HCT116 (cell line): ENCODE measurements at regions not wholly inside any gene's neighbourhood (a gene's known extent, or its start where the extent isn't known, plus 50 kb on each side); places are given as distances from the start of the nearest gene placed in this dataset.

Experiments used
- ATAC-seq: fragments of 200-7000 bp; cut with Tn5 transposase; 2 replicates; pipeline ENCODE4 v1.9.1; 2020; ENCODE audit warnings: mild to moderate bottlenecking, moderate library complexity
- BruUV-seq: library from RNA; stranded (reverse); fragments of 400-500 nt; replicated peaks from 2 replicates; lab custom pipeline; 2021; lab: Mats Ljungman, UMichigan
- CTCF ChIA-PET: fragments of 300-600 bp; sonication (Branson Sonifier 250); formaldehyde crosslinking; loops from one replicate; lab custom pipeline; 2021; ENCODE audit warnings: antibody characterized with exemption; lab: Charles Lee
- POLR2A ChIA-PET: fragments of 300-600, 350-600 bp; sonication (Branson Sonifier 250); formaldehyde crosslinking; loops from one replicate; lab custom pipeline; 2021; ENCODE audit warnings: antibody characterized with exemption; lab: Charles Lee
- RAD21 ChIA-PET, 2 experiments: fragments of 300-600 bp; sonication (Branson Sonifier 250); formaldehyde crosslinking; loops; one replicate each; lab custom pipeline; 2023; ENCODE audit warnings: low total read pairs in 2 of 2; ENCODE audit not compliant: uncharacterized antibody in 2 of 2, unreplicated experiment in 2 of 2, low non-redundant PET in 1 of 2; lab: Charles Lee
- DNase-seq: peaks from one replicate; pipeline ENCODE4 v3.0.0-alpha.2; 2010; ENCODE audit warnings: low read depth, low spot score
- H2AFZ ChIP-seq: fragments of 200-600 bp; shearing (Covaris generic), sonication (generic); 2 replicates; pipeline ENCODE4 v1.6.1; 2017; ENCODE audit warnings: low read depth, mixed run types, mixed read lengths, antibody characterized with exemption, low read length; ENCODE audit not compliant: poor library complexity, severe bottlenecking
- H3K27ac ChIP-seq: 2 replicates; pipeline ENCODE4 v1.5.1; 2012; ENCODE audit warnings: low read depth, low read length
- H3K27me3 ChIP-seq: fragments of 200-600 bp; sonication (generic); 2 replicates; pipeline ENCODE4 v1.6.1; 2016; ENCODE audit warnings: mixed run types, low read length, mixed read lengths; ENCODE audit not compliant: insufficient read depth
- H3K36me3 ChIP-seq, 2 experiments: fragments of 200-500 bp in 1 of 2; fragments of 200-600 bp in 1 of 2; sonication (Bioruptor generic) in 1 of 2; sonication (generic) in 1 of 2; 2 replicates each; pipeline versions ENCODE4 v1.5.1 to v1.6.1; 2014 to 2016; ENCODE audit warnings: low read length in 2 of 2, inconsistent platforms in 1 of 2, mixed read lengths in 1 of 2, mixed run types in 1 of 2; ENCODE audit not compliant: insufficient read depth in 2 of 2, control insufficient read depth in 1 of 2
- H3K4me1 ChIP-seq, 2 experiments: fragments of 200-600 bp in 1 of 2; sonication (generic) in 1 of 2; 2 replicates each; pipeline versions ENCODE4 v1.5.1 to v1.6.1; 2012 to 2017; ENCODE audit warnings: low read length in 2 of 2, inconsistent platforms in 1 of 2, mild to moderate bottlenecking in 1 of 2, mixed read lengths in 1 of 2, mixed run types in 1 of 2, moderate library complexity in 1 of 2; ENCODE audit not compliant: insufficient read depth in 2 of 2, control insufficient read depth in 1 of 2
- H3K4me2 ChIP-seq: fragments of 200-600 bp; sonication (generic); 2 replicates; pipeline ENCODE4 v1.6.1; 2017; ENCODE audit warnings: mixed run types, low read length, mixed read lengths
- H3K4me3 ChIP-seq, 2 experiments: fragments of 200-600 bp in 1 of 2; sonication (generic) in 1 of 2; replicated peaks in 1 of 2; 2 replicates each; pipeline ENCODE4 v1.5.1; 2011 to 2016; ENCODE audit warnings: low read length in 2 of 2, control low read depth in 1 of 2, low read depth in 1 of 2, mild to moderate bottlenecking in 1 of 2, mixed read lengths in 1 of 2, mixed run types in 1 of 2
- H3K79me2 ChIP-seq: fragments of 200-600 bp; sonication (generic); 2 replicates; pipeline ENCODE4 v1.6.1; 2017; ENCODE audit warnings: mild to moderate bottlenecking, mixed run types, low read length, moderate library complexity, mixed read lengths; ENCODE audit not compliant: insufficient read depth
- H3K9ac ChIP-seq: fragments of 200-600 bp; sonication (generic); 2 replicates; pipeline ENCODE4 v1.6.1; 2016; ENCODE audit warnings: low read length, mixed read lengths
- H3K9me2 ChIP-seq: fragments of 200-600 bp; sonication (generic), shearing (Covaris generic); 2 replicates; pipeline ENCODE4 v1.6.1; 2017; ENCODE audit warnings: mixed run types, mild to moderate bottlenecking, moderate library complexity; ENCODE audit not compliant: insufficient read depth
- H3K9me3 ChIP-seq, 2 experiments: fragments of 200-500 bp in 1 of 2; fragments of 200-600 bp in 1 of 2; sonication (Bioruptor generic) in 1 of 2; sonication (generic) in 1 of 2; 2 replicates each; pipeline ENCODE4 v1.6.1; 2014 to 2017; ENCODE audit warnings: low read length in 2 of 2, mixed read lengths in 2 of 2, inconsistent platforms in 1 of 2, low read depth in 1 of 2, mild to moderate bottlenecking in 1 of 2, mixed run types in 1 of 2, moderate library complexity in 1 of 2; ENCODE audit not compliant: control insufficient read depth in 1 of 2, insufficient read depth in 1 of 2
- H4K20me1 ChIP-seq: fragments of 200-600 bp; sonication (generic), shearing (Covaris generic); 2 replicates; pipeline ENCODE4 v1.6.1; 2017; ENCODE audit warnings: mixed run types, mild to moderate bottlenecking, moderate library complexity; ENCODE audit not compliant: insufficient read depth
- CBX3 ChIP-seq: IDR thresholded peaks from 2 replicates; pipeline ENCODE4 v1.6.1; 2012; ENCODE audit warnings: low read depth
- CEBPB ChIP-seq: IDR thresholded peaks from 2 replicates; pipeline ENCODE4 v1.6.1; 2012; ENCODE audit warnings: low read depth
- EGR1 ChIP-seq: IDR thresholded peaks from 2 replicates; pipeline ENCODE4 v1.6.1; 2012; ENCODE audit warnings: low read depth
- ELF1 ChIP-seq: IDR thresholded peaks from 2 replicates; pipeline ENCODE4 v1.6.1; 2012; ENCODE audit warnings: low read depth, borderline replicate concordance
- EZH2phosphoT487 ChIP-seq: fragments of 200-600 bp; IDR thresholded peaks from 2 replicates; pipeline ENCODE4 v1.6.1; 2018; ENCODE audit warnings: antibody characterized with exemption, borderline replicate concordance
- FOSL1 ChIP-seq: IDR thresholded peaks from 2 replicates; pipeline ENCODE4 v1.6.1; 2012; ENCODE audit warnings: low read depth
- POLR2A ChIP-seq: IDR thresholded peaks from 2 replicates; pipeline ENCODE4 v1.7.0; 2011; ENCODE audit warnings: borderline replicate concordance; ENCODE audit not compliant: insufficient read depth, insufficient read length; ENCODE audit errors: extremely low read depth
- SIN3A ChIP-seq: IDR thresholded peaks from 2 replicates; pipeline ENCODE4 v1.6.1; 2012; ENCODE audit warnings: low read depth
- SP1 ChIP-seq: IDR thresholded peaks from 2 replicates; pipeline ENCODE4 v1.6.1; 2012; ENCODE audit warnings: low read depth
- SRF ChIP-seq: IDR thresholded peaks from 2 replicates; pipeline ENCODE4 v1.6.1; 2012; ENCODE audit warnings: low read depth
- TCF7L2 ChIP-seq: IDR thresholded peaks from 2 replicates; pipeline ENCODE4 v1.7.0; 2011; ENCODE audit warnings: borderline replicate concordance, inconsistent platforms; ENCODE audit not compliant: insufficient read depth, insufficient read length; ENCODE audit errors: extremely low read depth
- ZFX ChIP-seq: fragments of 450-650 bp; IDR thresholded peaks from 2 replicates; pipeline ENCODE4 v1.6.1; 2017
- ZNF274 ChIP-seq: fragments of 200-500 bp; sonication (Bioruptor generic); IDR thresholded peaks from 2 replicates; pipeline ENCODE4 v1.6.1; 2014; ENCODE audit warnings: mild to moderate bottlenecking, low read depth, low read length, inconsistent platforms
- intact Hi-C: fragments of 100-400 bp; cut with micrococcal nuclease; formaldehyde crosslinking; loops from 2 replicates; pipeline ENCODE4 v1.10.0; 2022
- TF ChIP-seq, protein P1 (sequence below): IDR thresholded peaks from 2 replicates; pipeline ENCODE4 v1.6.1; 2012; ENCODE audit warnings: low read depth
- TF ChIP-seq, protein P2 (sequence below): IDR thresholded peaks from 2 replicates; pipeline ENCODE4 v1.6.1; 2011; ENCODE audit warnings: mild to moderate bottlenecking, low read length, moderate library complexity; ENCODE audit not compliant: insufficient replicate concordance; ENCODE audit errors: extremely low read depth
- TF ChIP-seq, protein P3 (sequence below): IDR thresholded peaks from 2 replicates; pipeline ENCODE4 v1.6.1; 2012

DNA sequence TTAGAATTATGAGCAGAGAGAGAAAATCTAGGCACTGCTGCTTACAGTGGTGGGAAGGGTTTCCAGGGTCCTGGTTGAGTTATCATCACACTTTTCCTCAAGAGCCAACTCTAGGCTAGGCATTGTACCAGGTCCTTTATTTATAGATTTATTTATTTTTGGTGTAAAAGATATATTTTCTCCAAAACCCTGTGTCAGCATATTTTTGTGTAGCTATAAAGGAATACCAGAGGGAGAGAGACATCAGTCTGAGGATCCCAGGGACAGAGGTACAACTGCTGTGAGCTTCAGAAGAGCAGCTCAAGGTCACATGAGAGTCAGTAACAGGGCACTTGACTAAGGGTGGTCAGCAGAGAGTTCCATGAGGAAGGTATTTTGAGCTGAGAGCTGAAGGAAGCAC, 159.7 kb downstream of the SLC35B3 start:
- no peak for DNase-seq
- no peaks in the 10 kb centered on the region for H3K4me1 ChIP-seq
- peaks cover 3% of the 10 kb centered on the region; the same call in 1 of the 2 replicates for H3K27me3 ChIP-seq
- no peaks in the 10 kb centered on the region for H4K20me1 ChIP-seq
- no TSS peak for BruUV-seq
- no peak overlapping the region for H2AFZ ChIP-seq
- no peak for TF ChIP-seq SIN3A
- no peak for TF ChIP-seq ZNF274
- TF ChIP-seq SP1 = no peak
- no peak for TF ChIP-seq CEBPB
- TF ChIP-seq, protein P1, sequence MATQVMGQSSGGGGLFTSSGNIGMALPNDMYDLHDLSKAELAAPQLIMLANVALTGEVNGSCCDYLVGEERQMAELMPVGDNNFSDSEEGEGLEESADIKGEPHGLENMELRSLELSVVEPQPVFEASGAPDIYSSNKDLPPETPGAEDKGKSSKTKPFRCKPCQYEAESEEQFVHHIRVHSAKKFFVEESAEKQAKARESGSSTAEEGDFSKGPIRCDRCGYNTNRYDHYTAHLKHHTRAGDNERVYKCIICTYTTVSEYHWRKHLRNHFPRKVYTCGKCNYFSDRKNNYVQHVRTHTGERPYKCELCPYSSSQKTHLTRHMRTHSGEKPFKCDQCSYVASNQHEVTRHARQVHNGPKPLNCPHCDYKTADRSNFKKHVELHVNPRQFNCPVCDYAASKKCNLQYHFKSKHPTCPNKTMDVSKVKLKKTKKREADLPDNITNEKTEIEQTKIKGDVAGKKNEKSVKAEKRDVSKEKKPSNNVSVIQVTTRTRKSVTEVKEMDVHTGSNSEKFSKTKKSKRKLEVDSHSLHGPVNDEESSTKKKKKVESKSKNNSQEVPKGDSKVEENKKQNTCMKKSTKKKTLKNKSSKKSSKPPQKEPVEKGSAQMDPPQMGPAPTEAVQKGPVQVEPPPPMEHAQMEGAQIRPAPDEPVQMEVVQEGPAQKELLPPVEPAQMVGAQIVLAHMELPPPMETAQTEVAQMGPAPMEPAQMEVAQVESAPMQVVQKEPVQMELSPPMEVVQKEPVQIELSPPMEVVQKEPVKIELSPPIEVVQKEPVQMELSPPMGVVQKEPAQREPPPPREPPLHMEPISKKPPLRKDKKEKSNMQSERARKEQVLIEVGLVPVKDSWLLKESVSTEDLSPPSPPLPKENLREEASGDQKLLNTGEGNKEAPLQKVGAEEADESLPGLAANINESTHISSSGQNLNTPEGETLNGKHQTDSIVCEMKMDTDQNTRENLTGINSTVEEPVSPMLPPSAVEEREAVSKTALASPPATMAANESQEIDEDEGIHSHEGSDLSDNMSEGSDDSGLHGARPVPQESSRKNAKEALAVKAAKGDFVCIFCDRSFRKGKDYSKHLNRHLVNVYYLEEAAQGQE = no peak
- no peak for TF ChIP-seq FOSL1
- TF ChIP-seq ELF1 = no peak
- no peak for TF ChIP-seq SRF
- no peak for TF ChIP-seq EGR1
- TF ChIP-seq, protein P2, sequence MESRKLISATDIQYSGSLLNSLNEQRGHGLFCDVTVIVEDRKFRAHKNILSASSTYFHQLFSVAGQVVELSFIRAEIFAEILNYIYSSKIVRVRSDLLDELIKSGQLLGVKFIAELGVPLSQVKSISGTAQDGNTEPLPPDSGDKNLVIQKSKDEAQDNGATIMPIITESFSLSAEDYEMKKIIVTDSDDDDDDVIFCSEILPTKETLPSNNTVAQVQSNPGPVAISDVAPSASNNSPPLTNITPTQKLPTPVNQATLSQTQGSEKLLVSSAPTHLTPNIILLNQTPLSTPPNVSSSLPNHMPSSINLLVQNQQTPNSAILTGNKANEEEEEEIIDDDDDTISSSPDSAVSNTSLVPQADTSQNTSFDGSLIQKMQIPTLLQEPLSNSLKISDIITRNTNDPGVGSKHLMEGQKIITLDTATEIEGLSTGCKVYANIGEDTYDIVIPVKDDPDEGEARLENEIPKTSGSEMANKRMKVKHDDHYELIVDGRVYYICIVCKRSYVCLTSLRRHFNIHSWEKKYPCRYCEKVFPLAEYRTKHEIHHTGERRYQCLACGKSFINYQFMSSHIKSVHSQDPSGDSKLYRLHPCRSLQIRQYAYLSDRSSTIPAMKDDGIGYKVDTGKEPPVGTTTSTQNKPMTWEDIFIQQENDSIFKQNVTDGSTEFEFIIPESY = no peak
- TF ChIP-seq ZFX = no peak
- TF ChIP-seq EZH2phosphoT487 = no peak
- no peak for TF ChIP-seq TCF7L2
- no peak for TF ChIP-seq POLR2A
- TF ChIP-seq, protein P3, sequence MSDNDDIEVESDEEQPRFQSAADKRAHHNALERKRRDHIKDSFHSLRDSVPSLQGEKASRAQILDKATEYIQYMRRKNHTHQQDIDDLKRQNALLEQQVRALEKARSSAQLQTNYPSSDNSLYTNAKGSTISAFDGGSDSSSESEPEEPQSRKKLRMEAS = no peak
- no peak for TF ChIP-seq CBX3
- ATAC-seq = no peak
- H3K9me2 ChIP-seq = no peaks in the 10 kb centered on the region
- H3K36me3 ChIP-seq = no peaks in the 10 kb centered on the region
- H3K79me2 ChIP-seq = no peaks in the 10 kb centered on the region
- intact Hi-C loops = no loop called here
- ChIA-PET POLR2A (no interaction called here), CTCF (interaction anchor here (0.6 kb wide), 1 partner anchor 45 kb away, joined by 4 read pairs; no protein-coding TSS in a partner anchor), RAD21 (no interaction called here)
- H3K9me3 ChIP-seq = no peaks in the 10 kb centered on the region
- H3K27ac ChIP-seq = no peak overlapping the region
- no peak overlapping the region for H3K4me2 ChIP-seq
- no peak overlapping the region for H3K4me3 ChIP-seq
- H3K9ac ChIP-seq = no peak overlapping the region
